ENCODE measurements at regions not wholly inside any gene's neighbourhood (a gene's known extent, or its start where the extent isn't known, plus 50 kb on each side); places are given as distances from the start of the nearest gene placed in this dataset.
"Not testable (repeated sequence)": the region's sequence is repeated elsewhere in the genome, so short reads cannot be mapped to it uniquely, and the experiment has no call there.

- DNase-seq (ENCODE audit: low read depth in 2 of 2) = no peak
Observed at GRCh38 chr11:112310848-112311247, 50.2 kb upstream of the PLET1 start.

- DNase-seq (ENCODE audit: low read depth in 2 of 2) = no peak
Observed at GRCh38 chr11:112315057-112315720, 54.5 kb upstream of the PLET1 start.

GRCh38 chr11:112315861-112316739 lies 55.4 kb upstream of the PLET1 start:
- DNase-seq (ENCODE audit: low read depth in 2 of 2) = no peak

- DNase-seq (ENCODE audit: low read depth in 2 of 2) = no peak
Observed at GRCh38 chr11:112316971-112317370, 56.3 kb upstream of the PLET1 start.

- peak; percentile 92 to 95 for DNase-seq (ENCODE audit: low read depth in 2 of 2)
Observed at GRCh38 chr11:112318184-112318591, 57.5 kb upstream of the PLET1 start.

- no peak for DNase-seq (ENCODE audit: low read depth in 2 of 2)
Observed at GRCh38 chr11:112318661-112319060, 58.0 kb upstream of the PLET1 start.

- peak; percentile 54 to 62 for DNase-seq (ENCODE audit: low read depth in 2 of 2)
Observed at GRCh38 chr11:112320668-112321067, 60.0 kb upstream of the PLET1 start.

- peak; percentile 57 to 60 for DNase-seq (ENCODE audit: low read depth in 2 of 2)
Observed at GRCh38 chr11:112321501-112322172, 61.0 kb upstream of the PLET1 start.

GRCh38 chr11:112322173-112322790 lies 61.6 kb upstream of the PLET1 start:
- no peak for DNase-seq (ENCODE audit: low read depth in 2 of 2)

GRCh38 chr11:112334381-112334780 lies 73.7 kb upstream of the PLET1 start:
- DNase-seq (ENCODE audit: low read depth in 2 of 2) = no peak

GRCh38 chr11:112336356-112336886 lies 75.8 kb upstream of the PLET1 start:
- no peak for DNase-seq (ENCODE audit: low read depth in 2 of 2)

- no peak for DNase-seq (ENCODE audit: low read depth in 2 of 2)
Observed at GRCh38 chr11:112339566-112339965, 78.9 kb upstream of the PLET1 start.

- no peak for DNase-seq (ENCODE audit: low read depth in 2 of 2)
Observed at GRCh38 chr11:112343368-112344039, 82.8 kb upstream of the PLET1 start.

GRCh38 chr11:112344040-112344413 lies 83.4 kb upstream of the PLET1 start:
- DNase-seq (ENCODE audit: low read depth in 2 of 2) = no peak

- DNase-seq (ENCODE audit: low read depth in 2 of 2) = no peak
Observed at GRCh38 chr11:112345166-112345565, 84.5 kb upstream of the PLET1 start.

GRCh38 chr11:112345706-112346105 lies 85.0 kb upstream of the PLET1 start:
- no peak for DNase-seq (ENCODE audit: low read depth in 2 of 2)

- no peak for DNase-seq (ENCODE audit: low read depth in 2 of 2)
Observed at GRCh38 chr11:112346586-112346985, 85.9 kb upstream of the PLET1 start.

- DNase-seq (ENCODE audit: low read depth in 2 of 2) = no peak
Observed at GRCh38 chr11:112348480-112349029, 87.9 kb upstream of the PLET1 start.

- not testable (repeated sequence) for DNase-seq (ENCODE audit: low read depth in 2 of 2)
Observed at GRCh38 chr11:112351423-112351822, 90.8 kb upstream of the PLET1 start.

- no peak for DNase-seq (ENCODE audit: low read depth in 2 of 2)
Observed at GRCh38 chr11:112352907-112353306, 92.2 kb upstream of the PLET1 start.

- no peak for DNase-seq (ENCODE audit: low read depth in 2 of 2)
Observed at GRCh38 chr11:112354364-112354763, 93.7 kb upstream of the PLET1 start.
